Dedifferentiated amniotic fluid mesenchymal stem cell (primary cell): ENCODE measurements at regions not wholly inside any gene's neighbourhood (a gene's known extent, or its start where the extent isn't known, plus 50 kb on each side); places are given as distances from the start of the nearest gene placed in this dataset.

Experiments used
- DNase-seq: peaks from one replicate; pipeline ENCODE4 v3.0.0-alpha.2; 2016; ENCODE audit errors: extremely low spot score

DNA sequence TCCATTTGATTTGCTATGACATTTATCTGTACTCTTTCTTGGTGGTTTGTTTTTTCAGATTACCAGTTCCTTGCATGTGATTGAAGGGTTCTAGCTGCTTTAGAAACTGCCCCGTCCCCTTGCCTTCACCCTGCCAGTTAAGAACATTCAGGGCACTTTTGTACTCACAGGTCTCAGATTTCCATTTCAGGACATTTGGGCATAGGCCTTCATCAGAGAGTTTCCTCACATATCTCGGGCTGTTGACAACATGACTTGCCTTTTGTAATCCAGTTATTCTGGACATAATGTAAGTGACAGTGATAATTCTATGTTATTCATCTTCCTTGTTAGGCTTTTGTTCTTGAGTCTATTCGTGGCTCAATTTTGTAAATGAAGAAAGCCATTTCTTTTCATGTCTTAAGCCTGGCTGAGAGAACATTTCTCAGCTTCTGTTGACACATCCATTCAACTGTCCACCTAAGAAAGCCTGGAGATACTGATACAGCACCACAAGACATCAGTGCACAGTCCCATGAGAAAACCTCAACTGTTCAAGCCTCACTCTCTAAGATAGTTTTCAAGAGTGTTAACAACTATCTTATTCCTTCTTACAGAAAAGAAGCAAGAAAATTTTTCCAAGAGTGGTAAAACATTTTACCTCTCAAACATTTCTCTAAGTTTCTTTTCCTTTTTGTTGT is 209.3 kb upstream of the SGK1 start:
- DNase-seq, result no peak

GRCh38 chr6:134525190-134525868 is 207.4 kb upstream of the SGK1 start:
- DNase-seq, result no peak

- no peak for DNase-seq
Observed at GRCh38 chr6:134523903-134524650, 206.2 kb upstream of the SGK1 start.

GRCh38 chr6:134523051-134523450 is 205.1 kb upstream of the SGK1 start:
- no peak for DNase-seq

GRCh38 chr6:134521116-134521501 is 203.2 kb upstream of the SGK1 start:
- DNase-seq, result no peak

- DNase-seq, result no peak
Observed at GRCh38 chr6:134520181-134521115, 202.5 kb upstream of the SGK1 start.

- DNase-seq, result no peak
Observed at GRCh38 chr6:134519465-134519864, 201.6 kb upstream of the SGK1 start.

DNA sequence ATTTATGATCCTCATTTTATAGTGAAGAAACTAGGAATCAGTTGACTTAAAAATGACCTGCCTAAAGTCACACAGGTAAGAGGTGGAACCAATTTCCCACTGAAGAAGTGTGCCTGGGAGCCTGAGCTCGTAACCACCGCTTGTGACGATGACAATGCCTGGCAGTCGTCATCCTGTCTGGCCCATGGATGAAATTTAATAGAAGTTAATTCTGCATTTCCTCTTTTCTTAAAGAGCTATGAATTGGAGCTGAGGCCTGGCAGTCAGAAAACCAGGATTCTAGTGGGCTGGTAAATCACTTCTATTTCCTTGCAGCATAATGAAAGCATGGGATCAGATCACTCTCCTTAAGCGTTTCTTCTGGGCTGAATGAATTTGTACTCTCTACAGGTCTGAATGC is 200.0 kb upstream of the SGK1 start:
- DNase-seq, result no peak

GRCh38 chr6:134517145-134517658 is 199.3 kb upstream of the SGK1 start:
- peak; percentile 40 for DNase-seq

- no peak for DNase-seq
Observed at GRCh38 chr6:134516582-134516981, 198.7 kb upstream of the SGK1 start.

DNA sequence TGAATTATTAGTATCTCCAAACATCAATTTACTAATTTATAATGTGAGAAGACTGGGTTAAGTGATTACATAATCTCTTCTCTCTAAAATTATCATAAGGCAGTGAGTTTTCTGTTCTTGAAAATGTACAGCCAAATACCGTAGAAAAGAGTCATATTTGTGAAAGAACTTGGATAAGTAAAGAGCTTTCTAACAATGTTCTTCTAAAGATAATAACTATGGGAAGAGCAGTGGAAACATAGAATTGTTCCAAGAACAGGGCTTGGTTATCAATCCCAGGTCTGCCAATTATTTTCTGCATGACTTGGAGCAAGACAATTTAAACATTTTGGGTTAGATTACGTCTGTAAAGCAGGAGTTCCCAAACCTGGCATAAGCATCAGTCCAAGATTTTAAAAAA is 198.1 kb upstream of the SGK1 start:
- DNase-seq, result no peak

DNA sequence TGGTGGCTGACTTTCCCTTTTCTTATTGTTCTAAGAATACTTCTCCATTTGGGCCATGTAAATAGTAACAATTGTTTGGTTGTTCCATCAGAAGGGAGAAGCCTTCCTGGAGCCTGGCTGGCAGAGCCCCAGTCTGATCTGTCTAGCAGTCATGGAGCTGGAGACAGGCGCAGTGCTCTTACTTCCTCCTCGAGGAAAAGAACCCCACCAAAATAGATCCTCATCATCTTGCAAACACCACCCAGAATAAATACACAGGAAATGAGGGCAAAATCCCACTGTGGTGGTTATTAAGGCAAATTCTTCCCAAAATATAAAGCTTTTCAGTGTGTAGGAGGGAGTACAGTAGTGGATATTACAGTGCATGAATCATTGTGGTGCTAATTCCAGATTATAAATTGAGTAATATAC is 195.1 kb upstream of the SGK1 start:
- no peak for DNase-seq

GRCh38 chr6:134511984-134512683 is 194.2 kb upstream of the SGK1 start:
- DNase-seq, result no peak

DNA sequence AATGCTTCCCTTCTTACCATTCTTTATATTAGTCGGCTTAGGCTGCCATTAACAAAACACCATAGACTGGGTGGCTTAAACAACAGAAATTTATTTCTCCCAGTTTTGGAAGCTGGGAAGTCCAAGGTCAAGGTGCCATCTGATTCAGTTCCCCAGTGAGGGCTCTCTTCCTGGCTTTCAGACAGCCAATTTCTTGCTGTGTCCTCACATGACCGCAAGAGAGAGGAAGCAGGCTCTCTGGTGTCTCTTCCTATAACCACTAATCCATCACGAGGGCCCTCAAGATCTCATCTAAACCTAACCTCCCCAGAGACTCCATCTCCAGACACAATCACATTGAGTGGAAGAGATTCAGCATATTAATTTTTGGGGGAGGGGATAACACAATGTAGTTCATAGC is 193.0 kb upstream of the SGK1 start:
- DNase-seq, result no peak

- DNase-seq, result no peak
Observed at GRCh38 chr6:134510142-134510541, 192.2 kb upstream of the SGK1 start.

GRCh38 chr6:134508862-134509498 is 191.1 kb upstream of the SGK1 start:
- DNase-seq, result no peak

GRCh38 chr6:134506162-134506561 is 188.2 kb upstream of the SGK1 start:
- DNase-seq, result no peak

DNA sequence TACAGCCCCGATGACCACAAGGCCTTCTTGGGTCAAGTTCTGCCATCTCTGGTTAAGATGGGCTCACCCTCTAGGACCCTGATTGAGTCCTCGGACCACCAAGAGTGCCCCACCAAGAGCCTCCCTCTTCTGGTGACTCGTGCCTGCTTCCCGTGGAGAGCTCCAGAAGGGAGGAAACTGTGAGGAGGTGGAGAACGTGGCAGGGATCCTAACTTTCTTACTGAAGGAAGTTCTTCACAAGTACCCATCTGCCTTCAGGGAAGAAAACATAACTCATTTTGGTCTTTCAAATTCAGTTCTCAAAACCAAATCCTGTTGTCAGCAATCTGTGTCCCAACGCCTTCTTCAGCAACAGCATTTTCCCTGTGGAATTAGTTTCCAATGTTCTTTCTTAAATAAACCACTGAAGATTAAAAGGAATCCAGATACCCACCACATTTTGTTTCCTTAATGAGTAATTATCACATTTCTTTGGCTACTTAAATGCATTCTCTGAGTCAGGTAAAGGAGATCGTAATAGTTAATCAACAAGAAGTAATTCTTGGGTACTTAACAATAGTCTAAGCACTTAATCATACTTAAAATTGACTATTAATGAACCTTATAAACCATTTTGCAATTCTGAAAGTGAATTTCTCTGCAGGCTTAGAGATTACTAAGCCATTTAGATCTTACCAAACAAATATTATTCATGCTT is 185.8 kb upstream of the SGK1 start:
- no peak for DNase-seq

DNA sequence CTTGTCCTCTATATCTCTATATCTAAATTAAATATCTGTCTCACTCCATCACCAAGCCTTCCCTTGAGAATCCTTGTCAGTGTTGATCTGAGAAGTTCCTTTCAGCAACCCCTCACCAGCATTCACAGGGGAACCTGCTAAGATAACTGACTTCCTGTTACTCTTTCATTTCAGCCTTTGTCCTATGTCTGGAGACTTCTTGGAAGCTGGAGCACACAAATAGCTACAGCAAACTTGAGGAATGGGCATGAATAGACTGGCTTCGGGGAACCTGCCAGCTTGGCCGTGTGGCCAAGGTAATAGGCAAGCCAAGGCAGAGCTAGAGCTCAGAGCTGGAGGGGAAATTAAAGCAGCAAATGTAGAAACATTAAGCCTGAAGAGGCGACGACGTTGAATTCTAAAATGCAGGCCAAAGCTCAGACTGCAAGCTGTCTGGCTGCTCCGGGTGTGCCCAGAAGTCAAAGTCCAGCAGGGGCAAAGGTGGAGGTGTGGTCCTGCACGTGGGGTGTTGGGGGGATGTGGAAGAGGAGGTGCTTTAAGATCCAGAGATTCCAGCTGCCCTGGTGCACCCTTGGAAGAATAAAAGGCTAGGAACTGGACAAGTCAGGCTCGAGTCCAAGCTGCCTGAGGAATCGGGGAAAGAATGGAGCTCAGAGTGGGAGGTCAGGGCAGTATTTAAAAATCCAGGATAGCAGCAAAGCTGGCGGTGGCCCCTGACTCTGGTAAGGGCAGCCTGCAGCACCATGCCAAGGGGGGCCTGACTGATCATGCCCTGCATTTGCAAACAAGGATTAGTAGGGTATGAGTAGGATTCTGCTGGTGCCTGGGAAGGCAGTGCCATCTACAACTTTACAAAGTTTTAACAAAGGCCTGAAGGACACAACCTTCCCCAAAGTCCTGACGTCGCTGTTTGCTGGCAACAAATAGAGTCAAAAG is 185.0 kb upstream of the SGK1 start:
- no peak for DNase-seq
